Dermis blood vessel endothelial cell (primary cell): ENCODE measurements at regions not wholly inside any gene's neighbourhood (a gene's known extent, or its start where the extent isn't known, plus 50 kb on each side); places are given as distances from the start of the nearest gene placed in this dataset.

Source experiments
- DNase-seq: peaks from one replicate; pipeline ENCODE4 v3.0.0; 2010

- peak; percentile 77 for DNase-seq
These were observed 154.2 kb upstream of the PRMT8 start for GRCh38 chr12:3336606-3337311.

GRCh38 chr12:3337944-3338343 is 153.1 kb upstream of the PRMT8 start:
- DNase-seq = no peak

- DNase-seq = no peak
These were observed 151.8 kb upstream of the PRMT8 start for GRCh38 chr12:3339221-3339620.

DNA sequence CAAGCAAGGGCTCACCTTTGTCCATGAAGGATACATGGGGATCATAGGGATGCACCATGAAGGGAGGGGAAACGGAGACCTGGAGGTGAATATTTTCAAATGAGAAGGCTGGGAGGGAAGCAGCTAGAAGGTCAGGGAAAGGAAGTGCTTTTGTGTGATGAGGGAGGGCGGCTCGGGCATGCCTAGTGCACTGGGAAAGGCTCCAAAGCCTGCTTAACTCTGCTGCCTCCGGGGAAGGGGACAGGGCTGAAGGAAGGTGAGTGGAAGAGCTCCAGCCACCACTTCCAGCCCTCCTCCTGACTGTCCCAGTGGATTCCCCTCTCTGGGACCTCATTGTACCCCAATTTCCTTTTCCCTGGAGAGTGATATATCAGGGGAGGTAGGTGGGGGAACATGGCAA is 149.4 kb upstream of the PRMT8 start:
- DNase-seq = peak; percentile 6

DNA sequence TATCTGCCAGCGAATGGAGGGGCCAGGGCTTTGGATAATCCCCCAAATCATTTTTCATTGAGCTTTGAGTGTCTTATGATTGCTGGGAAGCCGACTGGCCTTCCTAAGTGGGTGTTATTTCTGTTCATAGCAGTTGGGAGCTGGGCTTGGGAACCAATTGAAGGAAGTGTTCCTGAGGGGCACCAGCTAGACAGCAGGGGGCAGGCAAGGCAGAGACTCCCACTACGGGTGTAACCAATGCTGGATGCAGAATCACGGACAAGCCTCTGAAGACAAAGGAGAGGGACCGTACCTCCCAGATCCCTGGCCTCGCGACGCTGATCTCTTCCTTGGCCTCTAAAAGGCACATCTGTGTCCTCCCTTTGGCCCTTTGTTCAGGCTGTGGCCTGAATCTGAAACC is 149.0 kb upstream of the PRMT8 start:
- DNase-seq = peak; percentile 67

GRCh38 chr12:3348055-3348454 is 142.9 kb upstream of the PRMT8 start:
- no peak for DNase-seq

- DNase-seq = no peak
These were observed 140.6 kb upstream of the PRMT8 start for GRCh38 chr12:3350432-3350831.

GRCh38 chr12:3351731-3352130 is 139.3 kb upstream of the PRMT8 start:
- DNase-seq = no peak

GRCh38 chr12:3352230-3352629 is 138.8 kb upstream of the PRMT8 start:
- DNase-seq = no peak

GRCh38 chr12:3353621-3354020 is 137.4 kb upstream of the PRMT8 start:
- DNase-seq = no peak

DNA sequence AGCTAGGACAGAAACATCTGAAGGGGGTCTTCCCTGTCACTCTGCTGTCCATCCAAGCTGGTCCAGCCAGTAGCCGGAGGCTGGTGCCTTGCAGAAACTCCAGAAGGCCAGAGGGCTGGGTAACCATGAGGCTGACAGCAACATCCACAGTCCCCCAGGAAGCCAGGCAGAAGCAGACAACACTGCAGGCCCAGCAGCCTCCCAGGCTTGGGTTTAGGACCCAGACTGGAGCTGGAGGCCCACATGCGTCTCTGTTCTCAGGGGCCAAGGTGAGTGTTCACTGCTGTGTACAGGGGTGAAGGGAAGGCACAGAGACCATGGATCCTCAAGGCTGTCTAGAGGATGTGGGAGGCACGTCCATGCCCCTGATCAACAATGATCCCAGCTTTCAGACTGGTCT is 136.4 kb upstream of the PRMT8 start:
- DNase-seq = no peak

- no peak for DNase-seq
These were observed 135.6 kb upstream of the PRMT8 start for GRCh38 chr12:3355378-3355900.

- no peak for DNase-seq
These were observed 133.0 kb upstream of the PRMT8 start for GRCh38 chr12:3357950-3358525.

GRCh38 chr12:3359478-3359877 is 131.5 kb upstream of the PRMT8 start:
- DNase-seq = no peak

GRCh38 chr12:3361146-3361545 is 129.9 kb upstream of the PRMT8 start:
- DNase-seq = no peak

DNA sequence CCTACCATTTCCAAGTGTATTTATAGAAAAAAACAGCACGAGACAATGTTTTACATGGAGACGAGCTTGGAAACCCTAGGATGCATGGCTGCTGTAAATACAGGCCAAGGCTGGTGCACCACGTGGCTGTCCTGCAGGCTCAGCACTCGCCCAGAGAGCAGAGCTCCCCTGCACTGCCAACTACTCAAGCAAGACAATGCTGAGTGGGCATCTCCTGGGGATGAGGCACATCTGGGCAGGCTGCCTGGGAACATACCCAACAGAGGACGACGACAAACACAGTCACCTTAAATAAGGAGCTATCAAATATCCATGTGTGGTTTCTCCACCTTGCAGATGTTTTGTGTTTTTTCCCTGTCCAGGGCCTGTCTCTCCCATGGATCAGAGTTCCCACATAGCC is 128.3 kb upstream of the PRMT8 start:
- DNase-seq = no peak

- DNase-seq = no peak
These were observed 127.4 kb upstream of the PRMT8 start for GRCh38 chr12:3363608-3364007.

- DNase-seq = no peak
These were observed 126.8 kb upstream of the PRMT8 start for GRCh38 chr12:3364226-3364625.

GRCh38 chr12:3364661-3365462 is 126.1 kb upstream of the PRMT8 start:
- no peak for DNase-seq

GRCh38 chr12:3365463-3366411 is 125.3 kb upstream of the PRMT8 start:
- peak; percentile 26 for DNase-seq

DNA sequence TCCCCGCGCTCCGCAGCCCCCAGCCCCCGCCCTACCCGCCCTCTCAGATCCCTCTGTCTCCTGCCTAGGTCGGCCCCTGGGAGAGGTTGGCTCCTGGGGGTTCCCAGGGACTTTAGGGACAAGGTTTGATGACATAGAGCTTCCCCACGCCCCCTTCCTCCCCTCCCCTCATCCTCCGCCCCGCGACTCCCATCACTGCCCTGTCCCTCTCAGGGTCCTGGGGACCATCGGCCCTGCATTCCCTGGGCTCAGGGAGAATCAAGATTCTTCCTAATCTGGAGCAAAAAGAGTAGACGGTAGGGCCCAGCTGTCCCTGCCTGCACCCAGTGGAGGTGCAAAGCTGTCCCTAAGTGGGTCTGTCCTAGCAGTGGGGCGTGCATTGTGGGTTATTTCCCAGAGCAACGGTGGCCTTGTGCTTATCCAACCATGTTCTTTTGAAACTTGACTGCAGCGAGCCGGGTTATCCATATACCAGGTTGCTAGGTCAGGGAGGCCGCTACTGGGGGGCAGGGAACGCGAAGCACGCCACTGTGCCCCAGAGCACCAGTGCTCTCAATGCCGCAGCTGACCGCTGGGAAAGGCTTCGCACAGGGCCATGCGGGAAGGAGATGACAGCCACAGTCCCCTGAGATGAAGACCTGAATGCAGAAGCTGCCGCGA is 124.4 kb upstream of the PRMT8 start:
- no peak for DNase-seq
